ENCODE measurements at regions not wholly inside any gene's neighbourhood (a gene's known extent, or its start where the extent isn't known, plus 50 kb on each side); places are given as distances from the start of the nearest gene placed in this dataset.
"Not testable (repeated sequence)": the region's sequence is repeated elsewhere in the genome, so short reads cannot be mapped to it uniquely, and the experiment has no call there.

DNA sequence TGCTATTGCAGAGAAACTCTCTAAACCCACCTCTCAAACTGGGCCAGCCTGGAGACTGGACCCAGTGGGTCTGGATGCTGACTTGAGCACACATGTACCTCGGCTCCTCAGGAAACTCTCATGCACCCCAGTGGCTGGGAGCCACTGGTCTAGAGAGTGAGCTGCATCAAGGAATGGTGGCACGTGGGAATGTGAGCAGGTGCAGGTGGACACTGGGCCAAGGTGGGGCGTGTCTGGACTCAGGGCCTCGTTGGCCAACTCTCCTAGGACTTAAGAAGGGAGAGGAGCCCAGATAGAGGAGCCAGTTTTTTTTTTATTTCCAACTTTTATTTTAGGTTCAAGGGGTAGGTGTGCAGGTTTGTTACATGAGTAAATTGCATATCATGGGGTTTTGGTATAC is 75.5 kb upstream of the PLGLB2 start:
- H3K36me3 ChIP-seq (replicated peaks); H3K27ac ChIP-seq; DNase-seq; H3K27me3 ChIP-seq (replicated peaks); H3K4me3 ChIP-seq (ENCODE audit: low read depth, low read length); in situ Hi-C loops (cut with HindIII; ENCODE audit: low pct_ligation_motif_present, low sequenced_read_pairs): not testable (repeated sequence)

DNA sequence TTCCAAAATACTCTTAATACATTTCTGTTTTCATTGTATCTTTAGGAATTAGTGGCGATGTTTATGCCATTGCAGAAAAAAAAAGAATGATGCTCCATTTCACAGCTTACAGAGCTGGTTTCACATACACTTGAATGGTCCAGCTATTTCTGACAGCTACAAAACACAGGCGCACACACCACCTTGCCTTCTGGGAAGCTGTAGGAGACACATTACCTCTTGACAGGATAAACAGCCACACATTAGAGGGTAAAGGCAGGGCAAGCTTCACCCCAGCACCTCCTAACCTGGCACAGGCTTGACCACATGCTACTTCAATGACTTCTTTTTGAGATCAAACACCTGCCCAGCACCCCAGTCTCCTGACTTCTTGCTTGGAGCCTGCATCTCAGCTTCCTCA is 73.2 kb upstream of the PLGLB2 start:
- H3K4me3 ChIP-seq (ENCODE audit: low read depth, low read length); DNase-seq; H3K27me3 ChIP-seq (replicated peaks); H3K27ac ChIP-seq; H3K36me3 ChIP-seq (replicated peaks); in situ Hi-C loops (cut with HindIII; ENCODE audit: low pct_ligation_motif_present, low sequenced_read_pairs): not testable (repeated sequence)

DNA sequence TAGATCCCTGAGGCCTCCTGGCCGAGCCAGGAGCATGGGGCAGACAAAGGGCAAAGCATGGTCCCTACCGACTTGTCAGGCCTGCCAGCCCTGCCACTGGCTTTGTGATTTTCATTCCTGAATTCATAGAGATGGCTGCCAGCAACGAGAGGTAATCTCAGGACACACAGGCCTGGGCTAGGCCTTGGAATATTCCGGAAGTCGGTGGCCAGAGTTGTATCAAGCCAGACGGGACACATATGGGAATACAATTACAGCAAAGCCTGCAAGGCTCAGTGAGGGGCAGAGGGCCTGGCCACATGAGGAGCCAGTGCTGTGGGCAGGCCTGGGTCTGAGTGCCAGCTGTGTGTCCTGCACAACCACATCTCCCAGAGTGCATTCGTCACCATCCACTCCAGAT is 72.4 kb upstream of the PLGLB2 start:
- H3K27me3 ChIP-seq (replicated peaks); H3K27ac ChIP-seq; H3K4me3 ChIP-seq (ENCODE audit: low read depth, low read length); in situ Hi-C loops (cut with HindIII; ENCODE audit: low pct_ligation_motif_present, low sequenced_read_pairs); DNase-seq; H3K36me3 ChIP-seq (replicated peaks): not testable (repeated sequence)

DNA sequence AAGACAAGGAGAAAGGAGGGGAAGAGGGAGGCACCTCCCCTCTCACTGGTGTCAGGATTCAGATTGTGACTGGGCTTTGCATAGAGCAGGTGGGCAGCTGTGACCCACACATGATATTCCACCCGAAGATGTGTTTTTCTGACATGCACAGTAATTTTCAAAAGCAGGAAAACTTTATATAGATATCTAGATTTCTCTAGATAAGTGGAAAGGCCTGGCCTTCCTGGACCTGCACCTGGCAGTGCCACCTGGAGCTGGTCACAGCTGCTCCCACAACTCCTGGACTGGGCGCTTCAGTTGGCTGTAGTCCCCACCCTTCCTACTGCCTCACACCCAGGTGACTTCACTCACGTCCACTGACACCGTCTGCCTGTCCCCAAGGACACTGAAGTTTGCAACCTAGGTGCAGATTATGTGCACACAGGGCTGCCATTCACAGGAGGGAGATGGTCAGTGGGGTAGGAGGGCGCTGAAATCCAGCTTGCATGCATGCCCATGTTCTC is 70.4 kb upstream of the PLGLB2 start:
- H3K36me3 ChIP-seq (replicated peaks); DNase-seq; H3K27ac ChIP-seq; in situ Hi-C loops (cut with HindIII; ENCODE audit: low pct_ligation_motif_present, low sequenced_read_pairs); H3K27me3 ChIP-seq (replicated peaks); H3K4me3 ChIP-seq (ENCODE audit: low read depth, low read length): not testable (repeated sequence)

DNA sequence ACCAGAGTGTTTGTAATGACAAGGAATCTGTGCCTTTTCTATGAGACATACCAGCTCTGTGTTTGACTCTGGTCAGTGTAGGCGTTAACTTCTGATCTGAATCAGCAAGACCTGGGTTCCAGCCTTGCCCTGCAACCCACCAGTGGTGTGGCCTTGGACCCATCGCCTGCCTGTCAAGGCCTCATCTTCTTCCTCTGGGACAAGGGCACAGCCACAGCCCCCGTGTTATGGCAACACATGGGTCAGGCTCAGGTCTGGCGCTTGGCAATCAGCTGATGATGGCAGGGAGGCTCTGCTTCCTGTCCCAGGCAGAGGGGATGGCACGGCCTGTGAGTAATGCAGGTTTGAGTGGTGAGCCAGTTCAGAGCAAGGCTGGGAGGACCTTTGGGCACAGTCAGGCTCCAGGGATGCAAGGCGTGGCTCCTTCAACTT is 69.1 kb upstream of the PLGLB2 start:
- H3K4me3 ChIP-seq (ENCODE audit: low read depth, low read length); DNase-seq; H3K27ac ChIP-seq; in situ Hi-C loops (cut with HindIII; ENCODE audit: low pct_ligation_motif_present, low sequenced_read_pairs); H3K36me3 ChIP-seq (replicated peaks); H3K27me3 ChIP-seq (replicated peaks): not testable (repeated sequence)

DNA sequence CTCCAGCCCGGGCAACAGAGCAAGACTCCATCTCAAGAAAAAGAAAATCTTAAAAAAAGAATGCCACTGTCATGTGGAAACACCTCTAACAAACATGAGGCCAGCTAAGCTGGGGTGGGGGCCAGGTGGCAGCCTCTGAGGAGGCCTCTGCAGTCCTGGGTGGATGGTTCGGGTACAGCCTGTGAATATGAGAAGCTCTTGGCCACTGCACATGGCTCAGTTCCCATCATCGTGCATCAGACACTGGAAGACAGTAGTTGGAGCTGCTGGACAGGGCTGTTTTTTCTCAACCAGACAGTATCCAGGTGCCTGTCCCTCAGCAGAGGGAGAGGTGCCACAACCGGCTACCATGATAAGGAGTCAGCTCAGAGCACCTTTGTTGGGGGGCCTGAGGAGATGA is 67.9 kb upstream of the PLGLB2 start:
- H3K4me3 ChIP-seq (ENCODE audit: low read depth, low read length); DNase-seq; H3K27ac ChIP-seq; H3K36me3 ChIP-seq (replicated peaks); in situ Hi-C loops (cut with HindIII; ENCODE audit: low pct_ligation_motif_present, low sequenced_read_pairs); H3K27me3 ChIP-seq (replicated peaks): not testable (repeated sequence)

DNA sequence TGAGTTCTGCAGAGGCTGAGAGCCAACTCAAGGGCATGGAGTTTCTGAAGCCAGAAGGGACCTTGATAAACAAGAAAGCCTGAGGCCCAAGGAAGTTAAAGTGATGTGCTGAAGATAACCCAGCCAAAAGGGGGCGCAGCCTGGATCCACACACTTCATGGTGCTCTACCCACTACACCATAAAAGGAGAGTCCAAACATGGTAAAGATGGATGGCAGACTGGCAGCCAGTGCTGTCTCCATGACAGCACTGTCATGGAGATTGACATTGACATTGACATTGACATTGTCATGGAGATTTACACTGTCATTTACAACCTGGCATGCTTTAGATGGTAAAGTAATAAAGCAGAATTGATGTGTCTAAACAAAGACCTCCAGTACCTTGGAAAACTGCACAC is 67.2 kb upstream of the PLGLB2 start:
- H3K27ac ChIP-seq, result not testable (repeated sequence)

DNA sequence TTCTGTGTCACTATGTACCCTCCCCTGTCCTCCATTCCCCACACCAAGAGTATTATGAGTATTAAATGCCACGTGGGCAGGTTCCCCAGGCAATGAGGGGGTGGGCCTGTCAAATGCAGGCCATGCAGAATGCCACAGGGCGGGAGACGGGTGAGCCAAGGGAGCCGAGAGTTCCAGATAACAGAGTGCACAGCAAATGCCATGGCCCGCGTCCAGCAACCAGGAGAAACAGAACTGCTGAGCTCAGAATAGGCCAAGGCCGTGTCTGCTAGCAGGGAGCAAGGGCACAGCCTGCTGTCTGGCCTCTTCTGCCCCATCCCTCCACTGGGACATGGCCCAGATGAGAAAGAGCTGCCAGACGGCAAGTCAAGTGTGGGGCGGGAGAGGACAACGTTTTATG is 64.4 kb upstream of the PLGLB2 start:
- in situ Hi-C loops (cut with HindIII; ENCODE audit: low pct_ligation_motif_present, low sequenced_read_pairs); H3K36me3 ChIP-seq (replicated peaks): not testable (repeated sequence)
- DNase-seq, result peak; percentile 49

More for the DNA sequence above, 67.2 kb upstream of the PLGLB2 start:
- H3K4me3 ChIP-seq (ENCODE audit: low read depth, low read length); DNase-seq; H3K36me3 ChIP-seq (replicated peaks); H3K27me3 ChIP-seq (replicated peaks); in situ Hi-C loops (cut with HindIII; ENCODE audit: low pct_ligation_motif_present, low sequenced_read_pairs): not testable (repeated sequence)

DNA sequence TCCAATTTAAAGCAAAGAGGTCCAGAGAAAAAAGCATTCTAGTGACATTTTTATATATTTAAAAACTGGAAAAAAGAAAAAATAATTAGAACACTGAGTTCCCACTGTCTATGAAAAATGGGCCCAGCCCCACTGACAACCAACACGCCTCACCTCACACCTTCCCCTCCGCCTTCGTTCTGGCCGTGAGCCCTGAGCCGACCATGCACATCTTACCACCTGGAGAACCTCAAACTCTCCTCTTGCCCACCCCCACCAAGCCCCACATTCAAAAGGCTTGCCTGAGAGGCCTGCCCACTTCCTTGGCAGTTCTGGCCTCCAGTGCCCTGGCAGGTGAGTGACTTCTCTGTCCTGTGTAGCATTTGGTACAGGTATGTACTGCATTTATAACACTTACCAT is 63.9 kb upstream of the PLGLB2 start:
- H3K36me3 ChIP-seq (replicated peaks); H3K27ac ChIP-seq; in situ Hi-C loops (cut with HindIII; ENCODE audit: low pct_ligation_motif_present, low sequenced_read_pairs); DNase-seq; H3K4me3 ChIP-seq (ENCODE audit: low read depth, low read length); H3K27me3 ChIP-seq (replicated peaks): not testable (repeated sequence)

More for the DNA sequence above, 64.4 kb upstream of the PLGLB2 start:
- TF ChIP-seq, protein P1, sequence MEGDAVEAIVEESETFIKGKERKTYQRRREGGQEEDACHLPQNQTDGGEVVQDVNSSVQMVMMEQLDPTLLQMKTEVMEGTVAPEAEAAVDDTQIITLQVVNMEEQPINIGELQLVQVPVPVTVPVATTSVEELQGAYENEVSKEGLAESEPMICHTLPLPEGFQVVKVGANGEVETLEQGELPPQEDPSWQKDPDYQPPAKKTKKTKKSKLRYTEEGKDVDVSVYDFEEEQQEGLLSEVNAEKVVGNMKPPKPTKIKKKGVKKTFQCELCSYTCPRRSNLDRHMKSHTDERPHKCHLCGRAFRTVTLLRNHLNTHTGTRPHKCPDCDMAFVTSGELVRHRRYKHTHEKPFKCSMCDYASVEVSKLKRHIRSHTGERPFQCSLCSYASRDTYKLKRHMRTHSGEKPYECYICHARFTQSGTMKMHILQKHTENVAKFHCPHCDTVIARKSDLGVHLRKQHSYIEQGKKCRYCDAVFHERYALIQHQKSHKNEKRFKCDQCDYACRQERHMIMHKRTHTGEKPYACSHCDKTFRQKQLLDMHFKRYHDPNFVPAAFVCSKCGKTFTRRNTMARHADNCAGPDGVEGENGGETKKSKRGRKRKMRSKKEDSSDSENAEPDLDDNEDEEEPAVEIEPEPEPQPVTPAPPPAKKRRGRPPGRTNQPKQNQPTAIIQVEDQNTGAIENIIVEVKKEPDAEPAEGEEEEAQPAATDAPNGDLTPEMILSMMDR (IDR thresholded peaks at IDR 0.05; ENCODE audit: low read depth, low read length, missing control alignments), result peak; percentile 4
- not testable (repeated sequence) for H3K27ac ChIP-seq; H3K27me3 ChIP-seq (replicated peaks); H3K4me3 ChIP-seq (ENCODE audit: low read depth, low read length)

DNA sequence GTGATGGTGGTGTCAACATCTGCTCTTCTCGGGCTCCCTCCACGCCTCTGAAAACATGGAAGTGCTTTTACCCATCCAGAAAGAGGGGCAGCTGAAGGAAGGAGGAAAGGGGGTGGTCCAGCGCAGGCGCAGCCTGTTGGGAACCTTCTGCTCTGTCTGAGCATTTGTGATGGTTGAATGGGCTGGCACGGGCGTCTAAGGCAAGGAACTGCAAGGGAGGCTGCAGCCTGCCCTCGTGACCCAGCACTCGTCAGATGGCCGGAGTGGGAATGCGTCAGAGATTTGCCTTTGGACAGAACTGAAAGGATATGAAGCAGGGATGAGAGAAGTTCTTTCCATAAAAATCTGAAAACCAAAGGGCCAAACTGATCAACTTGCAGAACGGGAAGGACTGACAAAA is 62.3 kb upstream of the PLGLB2 start:
- in situ Hi-C loops (cut with HindIII; ENCODE audit: low pct_ligation_motif_present, low sequenced_read_pairs), result not testable (repeated sequence)

DNA sequence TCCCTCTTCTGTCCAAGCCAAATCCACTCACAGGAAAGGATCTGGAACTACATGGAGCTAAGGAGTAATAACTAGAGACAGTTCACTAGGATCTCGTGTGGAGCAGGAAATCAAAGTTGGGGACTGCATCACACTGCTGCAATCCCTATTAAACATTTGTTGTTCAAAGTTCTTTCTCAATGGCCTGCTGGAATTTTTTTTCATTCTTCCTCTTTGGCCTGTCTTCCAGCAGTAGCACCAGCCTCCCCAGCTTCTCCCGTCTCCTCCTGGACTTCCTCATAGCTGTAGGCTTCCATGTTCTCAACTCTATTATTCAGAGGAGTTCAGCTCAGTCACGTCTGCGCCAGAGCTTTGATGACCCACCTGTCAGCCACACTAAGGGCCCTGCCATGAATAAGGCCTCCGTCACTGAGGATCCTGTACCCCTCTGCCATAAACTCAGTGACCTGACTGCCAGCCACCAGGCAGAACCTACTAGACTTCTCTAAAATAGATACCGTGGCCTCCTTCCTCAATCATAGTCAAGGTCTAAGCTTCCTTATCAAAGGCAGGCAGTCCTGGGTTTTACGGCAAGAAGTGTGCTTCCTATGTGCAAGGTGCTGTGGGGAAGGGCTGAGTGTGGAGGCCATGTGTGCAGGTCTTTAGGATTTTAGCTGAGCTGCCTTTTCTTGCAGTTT is 60.9 kb upstream of the PLGLB2 start:
- H3K27me3 ChIP-seq (replicated peaks); H3K36me3 ChIP-seq (replicated peaks); H3K27ac ChIP-seq; DNase-seq; in situ Hi-C loops (cut with HindIII; ENCODE audit: low pct_ligation_motif_present, low sequenced_read_pairs); H3K4me3 ChIP-seq (ENCODE audit: low read depth, low read length): not testable (repeated sequence)

More for the DNA sequence above, 62.3 kb upstream of the PLGLB2 start:
- H3K27me3 ChIP-seq (replicated peaks); H3K4me3 ChIP-seq (ENCODE audit: low read depth, low read length); DNase-seq; H3K36me3 ChIP-seq (replicated peaks); H3K27ac ChIP-seq: not testable (repeated sequence)

DNA sequence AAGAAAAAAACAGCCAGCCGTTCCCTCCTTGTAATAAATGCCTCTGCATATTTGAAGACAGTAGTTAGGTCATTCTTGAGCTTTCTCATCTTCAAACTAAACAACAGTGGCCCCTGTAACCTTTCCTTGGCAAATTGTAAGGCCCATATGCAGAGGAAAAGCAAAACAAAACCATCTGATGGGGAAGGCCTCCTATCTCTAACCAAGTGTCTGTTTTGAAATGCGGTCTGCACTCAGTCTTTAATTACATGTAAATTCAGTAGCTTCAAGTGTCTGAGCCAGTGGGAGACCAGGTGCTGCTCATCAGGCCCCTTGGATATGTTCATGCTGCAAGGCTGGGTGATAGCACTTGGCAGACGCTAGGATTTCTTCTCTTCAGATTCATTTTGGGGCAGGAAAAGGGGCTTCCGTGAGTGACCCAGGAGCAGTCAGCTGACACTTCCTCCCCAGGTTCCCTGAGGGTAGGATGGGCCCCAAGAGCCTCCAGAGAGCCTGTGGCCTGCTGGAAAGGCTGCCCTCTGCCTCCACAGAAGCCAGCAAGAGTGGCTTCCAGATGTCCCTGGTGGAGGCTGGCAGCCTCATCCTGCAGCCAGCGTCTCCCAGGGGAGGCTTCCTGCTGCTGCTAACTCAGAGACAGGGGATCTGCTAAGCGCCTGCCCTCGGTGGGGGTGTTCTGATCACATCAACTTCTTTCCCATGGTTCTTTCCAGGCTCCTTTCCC is 60.2 kb upstream of the PLGLB2 start:
- H3K27me3 ChIP-seq (replicated peaks); H3K4me3 ChIP-seq (ENCODE audit: low read depth, low read length); H3K27ac ChIP-seq; DNase-seq; in situ Hi-C loops (cut with HindIII; ENCODE audit: low pct_ligation_motif_present, low sequenced_read_pairs); H3K36me3 ChIP-seq (replicated peaks): not testable (repeated sequence)

DNA sequence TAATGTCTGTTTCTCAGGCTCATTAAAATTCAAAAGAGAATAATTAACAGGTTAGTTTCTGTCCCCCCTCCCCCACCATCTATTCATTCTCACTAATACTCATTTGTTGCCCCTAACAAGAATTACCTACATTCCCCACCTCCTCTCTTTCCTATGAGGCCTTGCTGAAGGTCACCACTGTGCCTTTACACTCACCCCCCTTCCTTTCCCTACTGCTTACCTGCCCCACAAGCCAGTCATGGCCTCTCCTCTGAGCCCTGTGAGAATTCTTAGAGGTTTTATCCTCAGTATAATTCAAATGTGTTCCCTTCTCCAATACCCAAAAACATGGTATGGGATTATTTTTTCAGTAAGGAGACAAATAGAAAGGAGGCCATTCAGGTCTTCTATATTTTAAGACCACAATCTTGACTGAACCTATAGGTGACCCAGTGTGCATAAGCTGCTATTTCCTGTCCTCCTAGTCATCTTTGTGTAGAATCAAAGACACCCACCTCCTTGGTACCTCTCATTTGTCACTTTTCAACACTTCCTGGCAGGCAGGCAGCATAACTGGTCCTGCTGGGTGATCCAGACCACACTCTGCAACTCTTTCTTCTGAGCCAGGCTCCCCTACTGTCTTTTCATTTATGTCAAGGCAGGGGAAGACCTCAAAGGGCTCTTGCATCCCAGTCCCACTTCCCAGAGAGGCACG is 55.8 kb upstream of the PLGLB2 start:
- H3K27ac ChIP-seq; H3K4me3 ChIP-seq (ENCODE audit: low read depth, low read length); H3K27me3 ChIP-seq (replicated peaks); DNase-seq; H3K36me3 ChIP-seq (replicated peaks); in situ Hi-C loops (cut with HindIII; ENCODE audit: low pct_ligation_motif_present, low sequenced_read_pairs): not testable (repeated sequence)
